ENCODE measurements at regions not wholly inside any gene's neighbourhood (a gene's known extent, or its start where the extent isn't known, plus 50 kb on each side); places are given as distances from the start of the nearest gene placed in this dataset.

DNA sequence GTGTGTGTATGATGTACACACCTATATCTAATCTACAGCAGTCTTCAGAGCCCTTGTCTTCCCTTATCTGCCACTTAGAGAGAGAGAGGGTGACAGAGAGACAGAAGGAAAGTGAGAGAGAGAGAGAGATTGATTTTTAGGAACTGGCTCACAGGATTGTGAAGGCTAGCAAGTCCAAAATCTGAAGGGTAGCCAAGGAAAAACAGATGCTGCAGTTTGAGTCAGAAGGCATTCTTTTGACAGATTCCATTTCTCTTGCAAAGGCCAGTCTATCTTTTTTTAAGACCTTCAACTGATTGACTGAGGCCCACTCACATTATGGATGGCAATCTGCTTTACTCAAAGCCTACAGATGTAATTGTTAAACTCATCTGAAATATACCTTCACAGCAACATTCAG lies 664.0 kb upstream of the IGFBP7 start:
- Histone ChIP-seq H3K9me3 (peaks cover 0 to 6% (median 0%) of the 10 kb centered on the region in 8 donors), H3K27ac (no peak overlapping the region), H3K36me3 (no peaks in the 10 kb centered on the region), H3K27me3 (replicated peaks in 1 of 7) (no peaks in the 10 kb centered on the region), H3K4me1 (no peaks in the 10 kb centered on the region), H3K4me3 (no peak overlapping the region)
- intact Hi-C loops (cut with DNase I; ENCODE audit: low total_unique reads) = no loop called here
- no peak for DNase-seq
- TF ChIP-seq, protein P1, sequence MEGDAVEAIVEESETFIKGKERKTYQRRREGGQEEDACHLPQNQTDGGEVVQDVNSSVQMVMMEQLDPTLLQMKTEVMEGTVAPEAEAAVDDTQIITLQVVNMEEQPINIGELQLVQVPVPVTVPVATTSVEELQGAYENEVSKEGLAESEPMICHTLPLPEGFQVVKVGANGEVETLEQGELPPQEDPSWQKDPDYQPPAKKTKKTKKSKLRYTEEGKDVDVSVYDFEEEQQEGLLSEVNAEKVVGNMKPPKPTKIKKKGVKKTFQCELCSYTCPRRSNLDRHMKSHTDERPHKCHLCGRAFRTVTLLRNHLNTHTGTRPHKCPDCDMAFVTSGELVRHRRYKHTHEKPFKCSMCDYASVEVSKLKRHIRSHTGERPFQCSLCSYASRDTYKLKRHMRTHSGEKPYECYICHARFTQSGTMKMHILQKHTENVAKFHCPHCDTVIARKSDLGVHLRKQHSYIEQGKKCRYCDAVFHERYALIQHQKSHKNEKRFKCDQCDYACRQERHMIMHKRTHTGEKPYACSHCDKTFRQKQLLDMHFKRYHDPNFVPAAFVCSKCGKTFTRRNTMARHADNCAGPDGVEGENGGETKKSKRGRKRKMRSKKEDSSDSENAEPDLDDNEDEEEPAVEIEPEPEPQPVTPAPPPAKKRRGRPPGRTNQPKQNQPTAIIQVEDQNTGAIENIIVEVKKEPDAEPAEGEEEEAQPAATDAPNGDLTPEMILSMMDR (IDR thresholded peaks at IDR 0.05 in 8 of 11, conservative IDR thresholded peaks at IDR 0.05 in 3 of 11) = no peak
- no peak for TF ChIP-seq POLR2A (IDR thresholded peaks at IDR 0.05)
- TF ChIP-seq POLR2AphosphoS5 (IDR thresholded peaks at IDR 0.05) = no peak

GRCh38 chr4:57766341-57766740 lies 656.2 kb upstream of the IGFBP7 start:
- H3K9me3 ChIP-seq = peaks cover 0 to 6% (median 1%) of the 10 kb centered on the region in 8 donors
- TF ChIP-seq POLR2AphosphoS5 (IDR thresholded peaks at IDR 0.05) = no peak
- TF ChIP-seq, protein P1 (IDR thresholded peaks at IDR 0.05 in 8 of 11, conservative IDR thresholded peaks at IDR 0.05 in 3 of 11) = no peak
- no peak for TF ChIP-seq POLR2A (IDR thresholded peaks at IDR 0.05)
- no peaks in the 10 kb centered on the region for H3K27me3 ChIP-seq (replicated peaks in 1 of 7)
- WGBS, 5 donors = 63 to 77% (median 74%) methylated on average over 1 of the region's 1 CpG
- H3K27ac ChIP-seq = no peak overlapping the region
- H3K4me3 ChIP-seq = no peak overlapping the region
- no peaks in the 10 kb centered on the region for H3K4me1 ChIP-seq
- no peak for DNase-seq
- no peaks in the 10 kb centered on the region for H3K36me3 ChIP-seq
- intact Hi-C loops (cut with DNase I; ENCODE audit: low total_unique reads) = no loop called here

DNA sequence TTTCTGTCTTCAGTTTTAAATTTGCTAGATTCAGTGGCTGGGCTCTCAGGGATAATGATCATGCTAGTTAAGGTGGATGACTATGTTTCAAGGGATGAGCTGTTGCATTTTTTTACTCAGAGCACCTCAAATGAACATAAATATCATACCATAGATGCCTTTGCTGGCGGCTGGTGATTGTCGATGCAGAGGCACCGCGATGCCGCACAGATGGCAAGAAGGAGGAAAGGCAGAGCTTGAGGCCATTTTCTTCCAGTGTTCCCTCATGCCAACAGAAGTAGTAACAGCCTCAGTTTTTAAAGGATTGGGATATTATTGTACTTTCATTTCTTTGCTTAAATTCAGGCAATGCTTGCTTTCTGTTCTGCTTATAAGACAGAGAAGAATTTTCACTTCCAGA lies 654.7 kb upstream of the IGFBP7 start:
- intact Hi-C loops (cut with DNase I; ENCODE audit: low total_unique reads) = no loop called here
- Histone ChIP-seq H3K27me3 (replicated peaks in 1 of 7) (no peaks in the 10 kb centered on the region), H3K9me3 (peaks cover 0 to 9% (median 1%) of the 10 kb centered on the region in 8 donors), H3K36me3 (no peaks in the 10 kb centered on the region), H3K4me1 (no peaks in the 10 kb centered on the region), H3K4me3 (no peak overlapping the region), H3K27ac (no peak overlapping the region)
- TF ChIP-seq POLR2AphosphoS5 (IDR thresholded peaks at IDR 0.05) = no peak
- TF ChIP-seq, protein P1 (IDR thresholded peaks at IDR 0.05 in 8 of 11, conservative IDR thresholded peaks at IDR 0.05 in 3 of 11) = no peak
- TF ChIP-seq POLR2A (IDR thresholded peaks at IDR 0.05) = no peak
- WGBS, 5 donors = 93 to 97% (median 94%) methylated on average over 5 of the region's 5 CpGs
- no peak for DNase-seq

DNA sequence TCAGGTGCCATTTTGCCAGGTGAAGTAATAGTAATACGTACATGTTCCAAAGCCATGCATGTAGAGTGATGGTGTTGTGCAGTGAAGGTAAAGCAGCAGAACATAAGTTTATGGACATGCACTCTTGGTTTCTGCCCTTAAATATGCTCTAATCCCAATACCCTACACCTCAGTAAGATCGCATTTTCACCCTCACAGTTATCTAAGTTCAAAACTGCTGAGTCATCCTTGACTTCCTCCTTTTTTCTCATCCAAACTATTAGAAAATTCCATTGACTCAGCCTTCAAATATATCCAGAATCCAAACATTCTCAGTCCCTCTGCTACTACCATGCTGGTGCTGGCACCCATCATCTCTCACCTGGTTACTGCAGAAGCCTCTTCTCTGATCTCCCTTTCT lies 652.9 kb upstream of the IGFBP7 start:
- Histone ChIP-seq H3K36me3 (no peaks in the 10 kb centered on the region), H3K27me3 (replicated peaks in 1 of 7) (no peaks in the 10 kb centered on the region), H3K27ac (no peak overlapping the region), H3K4me3 (no peak overlapping the region), H3K4me1 (no peaks in the 10 kb centered on the region), H3K9me3 (peaks cover 0 to 4% (median 0%) of the 10 kb centered on the region in 8 donors)
- DNase-seq = no peak
- WGBS, 5 donors = 58 to 73% (median 67%) methylated on average over 2 of the region's 2 CpGs
- TF ChIP-seq POLR2AphosphoS5 (IDR thresholded peaks at IDR 0.05) = no peak
- TF ChIP-seq POLR2A (IDR thresholded peaks at IDR 0.05) = no peak
- intact Hi-C loops (cut with DNase I; ENCODE audit: low total_unique reads) = no loop called here

- H3K36me3 ChIP-seq = no peaks in the 10 kb centered on the region
- 92 to 96% (median 93%) methylated on average over 1 of the region's 1 CpG for WGBS, 5 donors
- peaks cover 0 to 30% (median 10%) of the 10 kb centered on the region in 8 donors for H3K9me3 ChIP-seq
- TF ChIP-seq POLR2AphosphoS5 (IDR thresholded peaks at IDR 0.05) = no peak
- TF ChIP-seq, protein P1 (IDR thresholded peaks at IDR 0.05 in 8 of 11, conservative IDR thresholded peaks at IDR 0.05 in 3 of 11) = no peak
- TF ChIP-seq POLR2A (IDR thresholded peaks at IDR 0.05) = no peak
- intact Hi-C loops (cut with DNase I; ENCODE audit: low total_unique reads) = no loop called here
- H3K27ac ChIP-seq = no peak overlapping the region
- no peaks in the 10 kb centered on the region for H3K4me1 ChIP-seq
- no peak for DNase-seq
- H3K27me3 ChIP-seq (replicated peaks in 1 of 7) = no peaks in the 10 kb centered on the region
- H3K4me3 ChIP-seq = no peak overlapping the region
Measured at GRCh38 chr4:57740625-57741190, 630.5 kb upstream of the IGFBP7 start.

Data from spleen (tissue), 11 donors.